ENCODE measurements at regions not wholly inside any gene's neighbourhood (a gene's known extent, or its start where the extent isn't known, plus 50 kb on each side); places are given as distances from the start of the nearest gene placed in this dataset.

- Mint-ChIP-seq H3K9me3 (peaks cover 6% of the 10 kb centered on the region), H3K4me3 (no peak overlapping the region), H3K27me3 (ENCODE audit: low read depth) (no peaks in the 10 kb centered on the region), H3K36me3 (ENCODE audit: low read depth) (peaks cover 2% of the 10 kb centered on the region), H3K27ac (ENCODE audit: unreplicated experiment) (no peak overlapping the region), H3K4me1 (no peaks in the 10 kb centered on the region)
- TF ChIP-seq, protein P1, sequence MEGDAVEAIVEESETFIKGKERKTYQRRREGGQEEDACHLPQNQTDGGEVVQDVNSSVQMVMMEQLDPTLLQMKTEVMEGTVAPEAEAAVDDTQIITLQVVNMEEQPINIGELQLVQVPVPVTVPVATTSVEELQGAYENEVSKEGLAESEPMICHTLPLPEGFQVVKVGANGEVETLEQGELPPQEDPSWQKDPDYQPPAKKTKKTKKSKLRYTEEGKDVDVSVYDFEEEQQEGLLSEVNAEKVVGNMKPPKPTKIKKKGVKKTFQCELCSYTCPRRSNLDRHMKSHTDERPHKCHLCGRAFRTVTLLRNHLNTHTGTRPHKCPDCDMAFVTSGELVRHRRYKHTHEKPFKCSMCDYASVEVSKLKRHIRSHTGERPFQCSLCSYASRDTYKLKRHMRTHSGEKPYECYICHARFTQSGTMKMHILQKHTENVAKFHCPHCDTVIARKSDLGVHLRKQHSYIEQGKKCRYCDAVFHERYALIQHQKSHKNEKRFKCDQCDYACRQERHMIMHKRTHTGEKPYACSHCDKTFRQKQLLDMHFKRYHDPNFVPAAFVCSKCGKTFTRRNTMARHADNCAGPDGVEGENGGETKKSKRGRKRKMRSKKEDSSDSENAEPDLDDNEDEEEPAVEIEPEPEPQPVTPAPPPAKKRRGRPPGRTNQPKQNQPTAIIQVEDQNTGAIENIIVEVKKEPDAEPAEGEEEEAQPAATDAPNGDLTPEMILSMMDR (conservative IDR thresholded peaks at IDR 0.05) = no peak
- no peak for DNase-seq (ENCODE audit: low read depth, low spot score)
Measured at GRCh38 chr5:37905230-37905629, 65.4 kb upstream of the GDNF start.

DNA sequence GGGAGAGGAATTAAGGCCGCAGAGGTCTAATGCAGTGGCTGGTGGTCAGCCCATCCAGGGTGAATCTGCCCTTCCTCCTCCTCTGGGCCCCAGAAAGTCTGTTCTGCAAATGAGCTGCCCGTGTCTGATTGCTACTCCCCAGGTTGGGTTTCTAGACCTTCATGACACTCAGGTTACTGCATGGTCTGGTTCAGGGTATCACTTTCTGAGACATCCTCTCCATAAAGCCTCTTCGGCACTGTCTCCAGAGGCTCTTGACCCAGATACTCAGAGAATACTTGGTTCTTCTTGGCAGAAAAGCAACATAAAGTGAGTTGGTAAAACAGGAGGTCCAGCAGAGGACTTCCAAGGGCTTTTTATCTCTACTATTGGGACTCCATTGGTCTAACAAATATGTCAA lies 62.5 kb upstream of the GDNF start:
- no peak overlapping the region for H3K27ac Mint-ChIP-seq (ENCODE audit: unreplicated experiment)
- H3K36me3 Mint-ChIP-seq (ENCODE audit: low read depth) = peaks cover 2% of the 10 kb centered on the region
- H3K4me3 Mint-ChIP-seq = no peak overlapping the region
- no peaks in the 10 kb centered on the region for H3K4me1 Mint-ChIP-seq
- H3K9me3 Mint-ChIP-seq = peaks cover 6% of the 10 kb centered on the region
- no peaks in the 10 kb centered on the region for H3K27me3 Mint-ChIP-seq (ENCODE audit: low read depth)
- TF ChIP-seq, protein P1 (conservative IDR thresholded peaks at IDR 0.05) = no peak
- no peak for DNase-seq (ENCODE audit: low read depth, low spot score)

GRCh38 chr5:37900692-37901091 lies 60.9 kb upstream of the GDNF start:
- no peaks in the 10 kb centered on the region for H3K27me3 Mint-ChIP-seq (ENCODE audit: low read depth)
- TF ChIP-seq, protein P1 (conservative IDR thresholded peaks at IDR 0.05) = no peak

DNA sequence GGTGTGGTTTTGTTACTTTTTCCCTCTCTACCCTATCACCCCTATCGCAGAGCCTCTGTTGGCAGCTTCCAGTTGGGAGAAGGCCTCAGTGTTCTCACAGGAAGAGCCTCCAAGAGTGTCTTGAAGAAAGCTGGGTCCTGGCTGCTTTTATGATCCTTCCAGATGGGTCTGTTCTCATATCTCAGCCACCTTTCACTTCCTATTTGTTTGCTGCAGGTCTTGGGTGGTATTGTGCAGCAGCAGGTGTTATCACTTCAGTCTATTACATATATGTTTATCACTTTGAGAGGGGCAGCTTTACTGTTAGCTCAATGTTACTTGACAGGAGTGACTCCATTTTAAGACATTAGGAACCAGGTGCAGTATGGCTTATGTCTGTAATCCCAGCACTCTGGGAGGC lies 59.2 kb upstream of the GDNF start:
- Mint-ChIP-seq H3K27me3 (ENCODE audit: low read depth) (no peaks in the 10 kb centered on the region), H3K9me3 (no peaks in the 10 kb centered on the region), H3K4me3 (no peak overlapping the region), H3K36me3 (ENCODE audit: low read depth) (no peaks in the 10 kb centered on the region), H3K4me1 (no peaks in the 10 kb centered on the region), H3K27ac (ENCODE audit: unreplicated experiment) (no peak overlapping the region)
- DNase-seq (ENCODE audit: low read depth, low spot score) = no peak
- TF ChIP-seq, protein P1 (conservative IDR thresholded peaks at IDR 0.05) = no peak

More at GRCh38 chr5:37900692-37901091, 60.9 kb upstream of the GDNF start:
- Mint-ChIP-seq H3K27ac (ENCODE audit: unreplicated experiment) (no peak overlapping the region), H3K4me3 (no peak overlapping the region), H3K4me1 (no peaks in the 10 kb centered on the region), H3K36me3 (ENCODE audit: low read depth) (peaks cover 2% of the 10 kb centered on the region), H3K9me3 (peaks cover 3% of the 10 kb centered on the region)
- no peak for DNase-seq (ENCODE audit: low read depth, low spot score)

GRCh38 chr5:37896159-37896558 lies 56.3 kb upstream of the GDNF start:
- TF ChIP-seq, protein P1 (conservative IDR thresholded peaks at IDR 0.05) = no peak
- Mint-ChIP-seq H3K9me3 (no peaks in the 10 kb centered on the region), H3K4me3 (no peak overlapping the region), H3K4me1 (no peaks in the 10 kb centered on the region), H3K27ac (ENCODE audit: unreplicated experiment) (no peak overlapping the region), H3K27me3 (ENCODE audit: low read depth) (no peaks in the 10 kb centered on the region), H3K36me3 (ENCODE audit: low read depth) (no peaks in the 10 kb centered on the region)
- no peak for DNase-seq (ENCODE audit: low read depth, low spot score)
